ENCODE measurements at regions not wholly inside any gene's neighbourhood (a gene's known extent, or its start where the extent isn't known, plus 50 kb on each side); places are given as distances from the start of the nearest gene placed in this dataset.

- no peaks in the 10 kb centered on the region for H3K4me1 Mint-ChIP-seq (ENCODE audit: low read depth)
- ATAC-seq: no peak
Measured at GRCh38 chr12:114944736-114945135, 260.8 kb upstream of the TBX3 start.

GRCh38 chr12:114943601-114944000 lies 259.6 kb upstream of the TBX3 start:
- Mint-ChIP-seq H3K27me3 (ENCODE audit: low read depth) (no peaks in the 10 kb centered on the region), H3K9me3 (peaks cover 9% of the 10 kb centered on the region), H3K4me1 (ENCODE audit: low read depth) (no peaks in the 10 kb centered on the region), H3K4me3 (no peak overlapping the region), H3K36me3 (ENCODE audit: insufficient read depth) (no peaks in the 10 kb centered on the region)
- no peak for ATAC-seq
- DNase-seq: no peak

More at GRCh38 chr12:114944736-114945135, 260.8 kb upstream of the TBX3 start:
- no peak overlapping the region for H3K4me3 Mint-ChIP-seq
- no peak for DNase-seq
- H3K36me3 Mint-ChIP-seq (ENCODE audit: insufficient read depth): no peaks in the 10 kb centered on the region
- no peaks in the 10 kb centered on the region for H3K27me3 Mint-ChIP-seq (ENCODE audit: low read depth)
- H3K9me3 Mint-ChIP-seq: peaks cover 9% of the 10 kb centered on the region

GRCh38 chr12:114938487-114939210 lies 254.7 kb upstream of the TBX3 start:
- DNase-seq (no peak), ATAC-seq (no peak)
- Mint-ChIP-seq H3K4me1 (ENCODE audit: low read depth) (no peaks in the 10 kb centered on the region), H3K36me3 (ENCODE audit: insufficient read depth) (no peaks in the 10 kb centered on the region), H3K27me3 (ENCODE audit: low read depth) (no peaks in the 10 kb centered on the region), H3K9me3 (peaks cover 20% of the 10 kb centered on the region), H3K4me3 (no peak overlapping the region)

- Mint-ChIP-seq H3K27me3 (ENCODE audit: low read depth) (no peaks in the 10 kb centered on the region), H3K9me3 (peaks cover 20% of the 10 kb centered on the region), H3K4me3 (no peak overlapping the region), H3K4me1 (ENCODE audit: low read depth) (no peaks in the 10 kb centered on the region), H3K36me3 (ENCODE audit: insufficient read depth) (no peaks in the 10 kb centered on the region)
- DNase-seq (no peak), ATAC-seq (no peak)
Measured at GRCh38 chr12:114936148-114937079, 252.4 kb upstream of the TBX3 start.

GRCh38 chr12:114935658-114936057 lies 251.7 kb upstream of the TBX3 start:
- ATAC-seq: no peak
- no peaks in the 10 kb centered on the region for H3K36me3 Mint-ChIP-seq (ENCODE audit: insufficient read depth)
- no peak for DNase-seq
- H3K9me3 Mint-ChIP-seq: peaks cover 18% of the 10 kb centered on the region
- H3K4me3 Mint-ChIP-seq: no peak overlapping the region
- no peaks in the 10 kb centered on the region for H3K4me1 Mint-ChIP-seq (ENCODE audit: low read depth)
- no peaks in the 10 kb centered on the region for H3K27me3 Mint-ChIP-seq (ENCODE audit: low read depth)

- no peaks in the 10 kb centered on the region for H3K4me1 Mint-ChIP-seq (ENCODE audit: low read depth)
- H3K27me3 Mint-ChIP-seq (ENCODE audit: low read depth): no peaks in the 10 kb centered on the region
- no peaks in the 10 kb centered on the region for H3K36me3 Mint-ChIP-seq (ENCODE audit: insufficient read depth)
- no peak overlapping the region for H3K4me3 Mint-ChIP-seq
- DNase-seq (no peak), ATAC-seq (no peak)
- H3K9me3 Mint-ChIP-seq: peaks cover 15% of the 10 kb centered on the region
Measured at GRCh38 chr12:114933428-114934160, 249.6 kb upstream of the TBX3 start.

- no peaks in the 10 kb centered on the region for H3K27me3 Mint-ChIP-seq (ENCODE audit: low read depth)
- peaks cover 12% of the 10 kb centered on the region for H3K9me3 Mint-ChIP-seq
- H3K4me1 Mint-ChIP-seq (ENCODE audit: low read depth): no peaks in the 10 kb centered on the region
- H3K36me3 Mint-ChIP-seq (ENCODE audit: insufficient read depth): no peaks in the 10 kb centered on the region
- no peak for ATAC-seq
- H3K4me3 Mint-ChIP-seq: no peak overlapping the region
- no peak for DNase-seq
Measured at GRCh38 chr12:114932806-114933205, 248.8 kb upstream of the TBX3 start.

GRCh38 chr12:114931025-114931424 lies 247.1 kb upstream of the TBX3 start:
- Mint-ChIP-seq H3K4me1 (ENCODE audit: low read depth) (no peaks in the 10 kb centered on the region), H3K9me3 (peaks cover 4% of the 10 kb centered on the region), H3K36me3 (ENCODE audit: insufficient read depth) (no peaks in the 10 kb centered on the region), H3K27me3 (ENCODE audit: low read depth) (no peaks in the 10 kb centered on the region), H3K4me3 (no peak overlapping the region)
- DNase-seq: no peak
- no peak for ATAC-seq

GRCh38 chr12:114926341-114926740 lies 242.4 kb upstream of the TBX3 start:
- no peaks in the 10 kb centered on the region for H3K36me3 Mint-ChIP-seq (ENCODE audit: insufficient read depth)
- DNase-seq (no peak), ATAC-seq (no peak)
- H3K4me1 Mint-ChIP-seq (ENCODE audit: low read depth): no peaks in the 10 kb centered on the region
- no peak overlapping the region for H3K4me3 Mint-ChIP-seq
- H3K9me3 Mint-ChIP-seq: peaks cover 3% of the 10 kb centered on the region
- H3K27me3 Mint-ChIP-seq (ENCODE audit: low read depth): no peaks in the 10 kb centered on the region

GRCh38 chr12:114924946-114925475 lies 241.0 kb upstream of the TBX3 start:
- DNase-seq: no peak
- Mint-ChIP-seq H3K36me3 (ENCODE audit: insufficient read depth) (no peaks in the 10 kb centered on the region), H3K27me3 (ENCODE audit: low read depth) (no peaks in the 10 kb centered on the region), H3K4me1 (ENCODE audit: low read depth) (no peaks in the 10 kb centered on the region), H3K4me3 (no peak overlapping the region), H3K9me3 (no peaks in the 10 kb centered on the region)
- no peak for ATAC-seq

- no peaks in the 10 kb centered on the region for H3K4me1 Mint-ChIP-seq (ENCODE audit: low read depth)
- H3K9me3 Mint-ChIP-seq: peaks cover 12% of the 10 kb centered on the region
- no peaks in the 10 kb centered on the region for H3K27me3 Mint-ChIP-seq (ENCODE audit: low read depth)
- DNase-seq (no peak), ATAC-seq (no peak)
- H3K36me3 Mint-ChIP-seq (ENCODE audit: insufficient read depth): no peaks in the 10 kb centered on the region
- no peak overlapping the region for H3K4me3 Mint-ChIP-seq
Measured at GRCh38 chr12:114921781-114922180, 237.8 kb upstream of the TBX3 start.

- no peaks in the 10 kb centered on the region for H3K27me3 Mint-ChIP-seq (ENCODE audit: low read depth)
- no peaks in the 10 kb centered on the region for H3K4me1 Mint-ChIP-seq (ENCODE audit: low read depth)
- H3K9me3 Mint-ChIP-seq: peaks cover 12% of the 10 kb centered on the region
- H3K36me3 Mint-ChIP-seq (ENCODE audit: insufficient read depth): no peaks in the 10 kb centered on the region
- no peak overlapping the region for H3K4me3 Mint-ChIP-seq
- DNase-seq (no peak), ATAC-seq (no peak)
Measured at GRCh38 chr12:114920771-114921554, 237.0 kb upstream of the TBX3 start.

- Mint-ChIP-seq H3K9me3 (peaks cover 12% of the 10 kb centered on the region), H3K4me1 (ENCODE audit: low read depth) (no peaks in the 10 kb centered on the region), H3K36me3 (ENCODE audit: insufficient read depth) (no peaks in the 10 kb centered on the region), H3K27me3 (ENCODE audit: low read depth) (no peaks in the 10 kb centered on the region), H3K4me3 (no peak overlapping the region)
- ATAC-seq: no peak
- DNase-seq: no peak
Measured at GRCh38 chr12:114919479-114919878, 235.5 kb upstream of the TBX3 start.
